ENCODE measurements at regions not wholly inside any gene's neighbourhood (a gene's known extent, or its start where the extent isn't known, plus 50 kb on each side); places are given as distances from the start of the nearest gene placed in this dataset.

DNA sequence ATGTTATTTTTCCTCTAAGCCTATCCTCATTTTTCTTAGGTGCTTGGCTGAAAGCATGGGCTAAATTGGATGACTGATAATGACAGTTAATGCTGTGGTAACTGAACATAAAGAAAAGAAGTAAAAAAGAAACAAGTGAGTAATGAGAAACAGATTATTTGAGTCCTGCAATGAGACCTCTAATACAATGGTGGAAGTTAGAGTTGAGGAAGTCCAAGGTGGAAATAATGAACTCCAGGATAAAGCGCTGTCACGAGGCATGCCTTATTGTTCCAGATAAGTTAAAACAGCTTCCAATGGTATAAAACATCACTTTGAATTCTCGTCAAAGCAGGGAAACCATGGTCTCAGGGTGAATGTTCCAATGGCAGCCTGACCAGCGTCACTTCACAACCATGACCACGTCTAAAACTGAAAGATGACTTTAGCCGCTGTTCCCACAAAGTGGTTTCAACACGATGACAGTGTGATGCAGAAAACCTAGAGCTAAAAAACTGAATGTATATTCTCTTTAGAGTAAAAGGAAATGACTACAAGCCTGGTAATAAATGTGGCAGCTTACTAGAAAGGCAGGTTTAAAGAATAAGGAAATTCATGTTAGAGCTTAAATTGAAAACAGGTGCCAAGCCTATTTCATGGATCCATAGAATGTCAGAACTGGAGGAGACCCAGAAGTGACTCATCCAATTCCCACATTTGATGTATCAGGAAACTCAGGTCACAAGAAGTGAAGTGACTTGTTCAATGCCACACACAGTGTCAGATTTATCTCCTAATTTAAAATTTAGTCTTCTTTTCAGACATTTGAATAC is 202.6 kb upstream of the GYPA start:
- TF ChIP-seq POLR2A (IDR thresholded peaks at IDR 0.05) (no peak), POLR2AphosphoS5 (IDR thresholded peaks at IDR 0.05) (no peak)
- TF ChIP-seq, protein P1, sequence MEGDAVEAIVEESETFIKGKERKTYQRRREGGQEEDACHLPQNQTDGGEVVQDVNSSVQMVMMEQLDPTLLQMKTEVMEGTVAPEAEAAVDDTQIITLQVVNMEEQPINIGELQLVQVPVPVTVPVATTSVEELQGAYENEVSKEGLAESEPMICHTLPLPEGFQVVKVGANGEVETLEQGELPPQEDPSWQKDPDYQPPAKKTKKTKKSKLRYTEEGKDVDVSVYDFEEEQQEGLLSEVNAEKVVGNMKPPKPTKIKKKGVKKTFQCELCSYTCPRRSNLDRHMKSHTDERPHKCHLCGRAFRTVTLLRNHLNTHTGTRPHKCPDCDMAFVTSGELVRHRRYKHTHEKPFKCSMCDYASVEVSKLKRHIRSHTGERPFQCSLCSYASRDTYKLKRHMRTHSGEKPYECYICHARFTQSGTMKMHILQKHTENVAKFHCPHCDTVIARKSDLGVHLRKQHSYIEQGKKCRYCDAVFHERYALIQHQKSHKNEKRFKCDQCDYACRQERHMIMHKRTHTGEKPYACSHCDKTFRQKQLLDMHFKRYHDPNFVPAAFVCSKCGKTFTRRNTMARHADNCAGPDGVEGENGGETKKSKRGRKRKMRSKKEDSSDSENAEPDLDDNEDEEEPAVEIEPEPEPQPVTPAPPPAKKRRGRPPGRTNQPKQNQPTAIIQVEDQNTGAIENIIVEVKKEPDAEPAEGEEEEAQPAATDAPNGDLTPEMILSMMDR (IDR thresholded peaks at IDR 0.05) = no peak

All from upper lobe of left lung (tissue), 4 donors.